NCI-H82 treated with DMSO at 0.1 percent for 48 hours (cell line): ENCODE measurements at regions not wholly inside any gene's neighbourhood (a gene's known extent, or its start where the extent isn't known, plus 50 kb on each side); places are given as distances from the start of the nearest gene placed in this dataset.

Experiments used
- DNase-seq: peaks from one replicate; lab custom pipeline; 2025; ENCODE audit not compliant: unreplicated experiment; lab: John Stamatoyannopoulos, UW

DNA sequence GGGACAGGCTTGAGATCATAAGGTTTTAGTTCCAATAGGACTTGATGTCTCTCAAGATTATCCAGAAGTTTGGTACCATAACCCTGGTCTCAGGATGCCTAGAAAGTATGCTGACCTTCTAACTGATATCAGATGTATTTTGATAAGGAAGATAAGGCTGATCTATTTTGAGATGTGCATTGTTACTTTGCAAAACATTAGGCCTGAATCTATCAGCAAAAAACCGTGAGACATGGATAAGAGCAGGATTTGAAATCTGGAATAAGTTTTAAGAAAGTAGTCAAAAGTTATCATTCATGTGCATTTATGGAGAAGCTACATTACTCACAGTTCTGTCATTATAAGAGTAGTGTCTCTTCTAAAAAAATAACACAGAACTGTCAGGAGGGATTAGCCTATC is 467.1 kb upstream of the HS3ST1 start:
- DNase-seq = no peak

GRCh38 chr4:11894977-11895376 is 466.3 kb upstream of the HS3ST1 start:
- no peak for DNase-seq

DNA sequence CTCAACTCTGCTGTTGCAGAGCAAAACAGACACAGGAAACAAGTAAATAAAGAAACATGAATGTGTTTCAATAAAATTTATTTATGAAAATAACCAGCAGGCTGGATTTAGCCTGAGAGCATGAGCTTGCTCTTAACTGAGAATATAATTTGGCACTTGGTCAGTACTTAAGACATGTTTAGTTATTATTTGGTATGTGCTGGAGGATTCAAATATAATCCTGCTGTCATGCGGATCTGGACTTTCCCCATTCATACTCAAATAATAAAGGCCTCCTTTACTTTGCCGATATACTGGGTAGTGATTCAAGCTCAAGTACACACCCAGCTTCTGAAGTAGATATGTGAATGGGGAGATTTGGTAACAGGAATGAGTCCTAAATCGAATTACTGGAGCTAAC is 465.5 kb upstream of the HS3ST1 start:
- no peak for DNase-seq

DNA sequence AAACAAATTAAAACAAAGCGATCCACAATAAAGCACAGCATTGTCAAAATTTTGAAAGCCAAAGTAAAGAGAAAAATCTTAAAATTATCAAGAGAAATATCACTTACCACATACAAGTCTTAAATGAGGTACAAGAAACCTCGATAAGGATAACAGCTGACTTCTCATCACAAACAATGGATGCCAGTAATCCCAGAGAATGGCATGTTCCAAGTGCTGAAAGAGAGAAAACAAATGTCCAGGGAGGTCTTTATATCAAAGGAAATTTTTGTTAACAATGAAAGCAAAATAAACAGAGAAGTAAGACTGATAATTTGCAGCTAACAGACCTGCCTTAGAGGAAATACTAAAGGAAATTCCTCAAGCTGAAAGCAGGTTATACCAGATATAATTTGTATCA is 460.4 kb upstream of the HS3ST1 start:
- no peak for DNase-seq

DNA sequence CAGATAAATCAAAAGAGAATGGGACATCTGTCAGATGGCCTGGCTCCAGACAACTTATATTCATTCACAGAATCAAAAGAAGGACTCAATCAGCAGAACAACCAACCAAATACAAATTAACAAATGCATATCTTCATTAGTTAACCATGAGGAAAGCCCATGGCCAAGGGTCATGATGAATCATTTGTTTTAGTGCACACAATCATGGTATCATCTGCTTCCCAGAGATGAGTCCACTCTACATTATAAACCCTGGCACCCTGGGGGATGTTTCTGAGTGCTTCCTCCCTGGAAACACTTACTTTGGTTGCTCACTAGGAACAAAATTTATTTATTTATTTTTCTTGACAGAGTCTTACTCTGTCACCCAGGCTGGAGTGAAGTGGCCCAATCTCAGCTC is 453.3 kb upstream of the HS3ST1 start:
- no peak for DNase-seq

DNA sequence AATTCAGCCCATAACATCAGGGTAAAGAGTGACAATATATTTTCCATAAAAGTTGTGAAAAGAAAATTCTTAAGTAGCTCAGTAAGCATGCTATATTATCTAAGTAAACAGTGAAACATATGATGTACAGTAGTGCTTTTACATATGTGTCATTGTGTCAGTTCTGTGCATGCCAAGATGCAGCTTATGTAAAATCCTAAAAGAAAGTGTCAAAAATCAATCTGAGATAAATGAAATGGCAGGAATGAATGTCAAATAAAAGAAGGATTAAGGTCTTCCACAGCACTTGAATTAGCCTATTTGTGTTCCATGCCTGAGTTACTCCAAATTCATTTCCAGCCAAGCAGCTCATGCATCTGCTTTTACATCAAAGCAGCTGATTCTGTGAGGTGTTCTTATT is 452.7 kb upstream of the HS3ST1 start:
- DNase-seq = no peak

DNA sequence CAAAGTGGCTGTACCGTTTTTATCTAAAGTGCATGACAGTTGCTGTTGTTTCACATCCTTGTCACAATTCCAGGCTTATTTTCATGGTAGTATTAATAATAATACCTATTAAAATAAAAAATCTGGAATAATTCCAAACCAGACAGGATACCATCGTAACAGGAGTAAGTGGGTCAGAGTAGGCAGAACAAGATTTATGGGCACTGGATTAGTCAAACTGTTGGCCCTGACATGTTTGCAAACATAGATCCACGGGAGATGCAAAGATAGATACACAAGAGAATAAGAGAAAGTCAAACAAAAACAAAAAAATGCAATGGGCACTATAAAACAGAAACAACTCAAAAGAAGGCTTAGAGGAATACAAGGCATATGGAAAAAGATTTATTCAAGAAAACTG is 449.5 kb upstream of the HS3ST1 start:
- DNase-seq = no peak

GRCh38 chr4:11876104-11876503 is 447.4 kb upstream of the HS3ST1 start:
- no peak for DNase-seq

GRCh38 chr4:11869191-11869870 is 440.6 kb upstream of the HS3ST1 start:
- DNase-seq = no peak

GRCh38 chr4:11866391-11866790 is 437.7 kb upstream of the HS3ST1 start:
- no peak for DNase-seq

DNA sequence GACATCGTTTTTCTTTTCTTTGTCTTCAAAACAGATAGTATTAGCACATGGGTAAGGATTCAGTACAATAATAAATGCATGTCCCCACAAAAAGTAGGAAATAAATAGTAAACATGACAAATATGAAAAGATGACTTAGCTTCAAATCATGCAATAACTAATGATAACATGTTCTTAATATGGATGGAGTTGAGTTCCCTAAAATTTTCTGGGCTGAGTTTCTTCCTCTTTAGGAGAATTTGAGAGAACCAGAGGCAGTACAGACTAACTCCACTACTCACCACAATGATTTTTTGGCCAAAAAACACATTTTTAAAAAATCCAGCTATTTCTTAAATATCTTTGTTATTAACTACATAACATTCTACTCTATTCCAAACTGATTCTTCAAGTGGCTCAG is 432.3 kb upstream of the HS3ST1 start:
- DNase-seq = no peak

GRCh38 chr4:11857881-11858280 is 429.2 kb upstream of the HS3ST1 start:
- DNase-seq = no peak

- no peak for DNase-seq
Measured at GRCh38 chr4:11847167-11847566, 418.5 kb upstream of the HS3ST1 start.

DNA sequence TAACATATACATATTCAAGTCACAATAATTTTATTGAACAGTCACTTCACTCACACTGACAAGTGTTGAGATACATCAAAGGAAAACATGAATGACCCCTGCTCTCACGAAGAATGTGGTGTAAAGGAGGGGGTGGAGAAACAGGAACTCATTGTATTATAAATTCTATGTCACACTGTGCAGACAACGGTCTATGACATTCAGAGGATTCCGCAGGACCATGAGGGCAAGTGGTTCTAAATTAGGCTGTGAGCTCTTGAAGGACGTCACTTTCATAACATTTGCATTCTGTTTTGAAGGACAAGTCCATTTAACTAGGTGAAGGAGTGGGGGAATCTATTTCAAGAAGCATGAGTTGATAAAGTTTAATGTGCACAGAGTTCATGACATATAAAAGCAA is 415.2 kb upstream of the HS3ST1 start:
- DNase-seq = no peak

DNA sequence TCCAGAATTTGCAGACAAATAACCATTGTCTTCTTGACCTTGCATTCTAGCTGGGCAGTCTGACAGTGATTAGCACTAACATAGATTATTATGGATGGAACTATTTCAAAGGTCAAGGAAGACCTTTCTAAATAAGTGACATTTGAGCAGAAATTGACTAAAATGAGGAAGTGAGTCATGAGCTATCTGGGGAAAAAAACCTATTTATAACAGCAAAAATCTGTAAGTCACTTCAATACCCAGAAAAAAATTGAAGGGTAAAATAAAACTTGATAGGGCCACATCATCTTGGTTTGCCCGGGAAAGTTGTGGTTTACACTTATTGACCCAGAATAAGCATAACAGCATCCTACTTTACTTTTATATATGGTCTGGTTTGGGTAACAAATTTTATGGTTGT is 414.6 kb upstream of the HS3ST1 start:
- DNase-seq = no peak

DNA sequence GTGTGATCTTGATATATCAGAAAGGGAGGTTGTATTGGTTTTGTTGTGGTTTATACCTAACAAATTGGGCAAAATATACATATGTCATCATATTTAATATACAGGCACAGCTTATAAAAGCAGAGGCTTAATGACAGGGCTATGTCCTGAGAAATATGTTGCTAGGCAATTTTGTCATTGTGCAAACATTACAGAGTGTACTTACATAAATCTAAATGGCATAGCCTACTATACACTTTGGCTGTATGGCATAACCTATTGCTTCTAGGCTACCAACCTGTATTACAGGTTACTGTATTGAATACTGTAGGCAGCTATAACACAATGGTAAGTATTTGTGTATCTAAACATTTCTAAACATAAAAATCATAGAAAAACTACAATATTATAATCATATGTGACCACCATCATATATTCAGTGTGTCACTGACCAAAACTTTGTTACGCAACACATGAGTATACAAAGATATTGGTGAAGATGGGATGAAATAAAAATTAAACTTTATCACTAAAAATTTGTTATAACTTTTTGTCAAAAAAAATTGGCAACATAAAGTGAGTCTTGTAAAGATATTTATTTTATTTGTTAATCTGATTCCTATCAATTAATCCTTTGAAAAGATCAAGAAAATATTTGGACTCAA is 414.0 kb upstream of the HS3ST1 start:
- DNase-seq = no peak

DNA sequence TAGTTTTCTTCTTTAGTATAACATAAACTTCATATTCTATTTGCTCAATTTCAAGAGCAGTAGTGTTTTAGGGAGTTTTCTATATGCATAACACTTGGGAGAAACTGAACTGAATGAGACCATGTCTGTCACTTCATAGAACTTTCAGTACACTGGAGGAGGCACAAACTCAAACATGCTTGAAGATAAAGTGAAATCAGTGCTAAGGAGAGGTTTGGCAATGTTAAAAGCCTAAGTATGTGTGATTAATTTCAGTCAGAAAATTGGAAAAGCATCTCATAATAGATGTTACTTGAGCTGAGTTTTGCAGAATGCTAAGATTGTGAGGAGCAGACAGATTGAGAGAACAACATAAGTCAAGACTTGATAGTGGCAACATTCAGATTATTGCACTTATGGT is 411.2 kb upstream of the HS3ST1 start:
- no peak for DNase-seq

DNA sequence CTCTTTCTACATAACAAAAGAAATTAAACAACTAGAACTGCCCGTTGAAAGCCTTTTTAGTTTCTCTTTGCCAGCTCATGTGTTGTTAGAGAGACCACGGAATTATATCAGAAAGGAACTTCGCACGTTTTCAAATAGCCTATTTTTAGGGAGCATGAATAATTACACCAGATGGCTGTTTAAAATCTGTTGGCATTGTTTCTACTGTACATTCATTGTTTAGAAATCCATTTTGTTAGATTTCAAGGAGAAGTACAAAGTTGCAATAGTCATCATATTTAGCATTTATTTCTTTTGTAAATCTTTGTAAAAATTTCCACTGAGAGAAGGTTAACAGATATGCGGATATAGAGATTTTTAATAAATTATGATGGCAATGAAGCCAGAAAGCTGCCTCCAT is 403.0 kb upstream of the HS3ST1 start:
- no peak for DNase-seq

DNA sequence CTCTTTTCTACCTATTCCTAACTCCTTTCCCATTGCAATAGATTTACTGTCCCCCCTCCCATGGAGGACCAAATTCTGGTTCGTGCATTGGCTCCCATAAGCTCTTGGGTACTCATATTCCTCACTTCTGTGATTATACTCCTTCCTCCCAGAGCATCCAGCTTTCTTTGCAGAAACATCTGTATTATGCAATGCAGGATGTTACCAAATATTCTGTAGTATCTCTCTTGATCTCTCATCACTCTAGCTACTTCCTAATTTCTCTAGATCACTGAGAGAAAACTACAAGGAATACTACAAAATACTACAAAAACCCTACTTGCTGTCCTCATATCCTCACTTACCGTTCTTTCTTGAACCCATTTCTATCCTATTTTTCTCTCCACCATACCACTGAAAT is 395.9 kb upstream of the HS3ST1 start:
- no peak for DNase-seq

GRCh38 chr4:11821772-11822430 is 393.2 kb upstream of the HS3ST1 start:
- DNase-seq = no peak

DNA sequence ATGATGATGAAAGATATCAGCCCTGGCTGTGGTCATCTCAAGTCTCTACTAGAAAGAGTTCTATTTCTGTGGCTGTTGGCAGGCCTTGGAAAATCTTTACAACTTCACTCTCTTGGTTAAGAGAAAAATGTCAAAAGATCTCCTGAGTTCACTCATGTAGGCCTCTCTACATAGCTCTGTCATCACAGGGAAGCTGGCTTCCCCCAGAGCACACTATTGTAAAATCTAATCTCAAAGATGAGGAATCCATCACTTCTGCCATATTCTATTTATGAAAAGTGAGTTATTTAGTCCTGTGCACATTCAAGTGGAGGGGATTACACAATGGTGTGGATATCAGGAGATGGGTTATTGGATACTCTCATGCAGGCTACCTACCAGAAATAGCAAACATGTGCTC is 388.4 kb upstream of the HS3ST1 start:
- no peak for DNase-seq

- DNase-seq = no peak
Measured at GRCh38 chr4:11814758-11815157, 386.1 kb upstream of the HS3ST1 start.
